ENCODE measurements at regions not wholly inside any gene's neighbourhood (a gene's known extent, or its start where the extent isn't known, plus 50 kb on each side); places are given as distances from the start of the nearest gene placed in this dataset.

DNA sequence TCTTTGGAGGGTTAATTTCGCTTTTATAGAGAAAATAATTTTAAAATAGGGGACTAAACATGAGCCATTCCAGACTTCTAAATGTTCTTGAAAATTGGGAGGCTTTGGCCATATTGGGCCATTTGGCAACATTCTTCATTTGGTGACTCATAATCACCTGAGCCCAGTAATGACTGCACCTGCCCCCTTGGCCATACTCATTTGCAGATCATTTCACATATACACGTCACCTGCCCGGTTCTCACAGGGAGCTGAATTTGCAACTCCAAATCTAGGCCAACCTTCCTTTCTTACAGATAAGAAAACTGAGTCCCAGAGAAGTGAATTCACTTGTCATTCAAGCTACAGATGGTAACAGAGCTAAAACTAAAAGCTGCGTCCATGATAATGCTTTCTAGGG lies 289.7 kb downstream of the EPHA4 start:
- TF ChIP-seq POLR2A (IDR thresholded peaks at IDR 0.05) = no peak
- TF ChIP-seq, protein P1, sequence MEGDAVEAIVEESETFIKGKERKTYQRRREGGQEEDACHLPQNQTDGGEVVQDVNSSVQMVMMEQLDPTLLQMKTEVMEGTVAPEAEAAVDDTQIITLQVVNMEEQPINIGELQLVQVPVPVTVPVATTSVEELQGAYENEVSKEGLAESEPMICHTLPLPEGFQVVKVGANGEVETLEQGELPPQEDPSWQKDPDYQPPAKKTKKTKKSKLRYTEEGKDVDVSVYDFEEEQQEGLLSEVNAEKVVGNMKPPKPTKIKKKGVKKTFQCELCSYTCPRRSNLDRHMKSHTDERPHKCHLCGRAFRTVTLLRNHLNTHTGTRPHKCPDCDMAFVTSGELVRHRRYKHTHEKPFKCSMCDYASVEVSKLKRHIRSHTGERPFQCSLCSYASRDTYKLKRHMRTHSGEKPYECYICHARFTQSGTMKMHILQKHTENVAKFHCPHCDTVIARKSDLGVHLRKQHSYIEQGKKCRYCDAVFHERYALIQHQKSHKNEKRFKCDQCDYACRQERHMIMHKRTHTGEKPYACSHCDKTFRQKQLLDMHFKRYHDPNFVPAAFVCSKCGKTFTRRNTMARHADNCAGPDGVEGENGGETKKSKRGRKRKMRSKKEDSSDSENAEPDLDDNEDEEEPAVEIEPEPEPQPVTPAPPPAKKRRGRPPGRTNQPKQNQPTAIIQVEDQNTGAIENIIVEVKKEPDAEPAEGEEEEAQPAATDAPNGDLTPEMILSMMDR (IDR thresholded peaks at IDR 0.05) = no peak
